PC-3 (cell line): ENCODE measurements at regions not wholly inside any gene's neighbourhood (a gene's known extent, or its start where the extent isn't known, plus 50 kb on each side); places are given as distances from the start of the nearest gene placed in this dataset.

Source experiments
- CTCF ChIP-seq: fragments of 300-600 bp; sonication (generic); conservative IDR thresholded peaks from 2 replicates; pipeline ENCODE4 v1.5.1; 2017; ENCODE audit warnings: antibody characterized with exemption, low read depth, mild to moderate bottlenecking, low read length
- EZH2 ChIP-seq: fragments of 300-600 bp; sonication (generic); IDR thresholded peaks from one replicate; pipeline ENCODE4 v1.6.1; 2017; ENCODE audit warnings: antibody characterized with exemption, mild to moderate bottlenecking, low read length; ENCODE audit not compliant: unreplicated experiment

GRCh38 chr10:22792161-22792560 is 77.8 kb upstream of the PIP4K2A start:
- TF ChIP-seq CTCF, result no peak
- TF ChIP-seq EZH2, result no peak
